ENCODE measurements at regions not wholly inside any gene's neighbourhood (a gene's known extent, or its start where the extent isn't known, plus 50 kb on each side); places are given as distances from the start of the nearest gene placed in this dataset.
"Not testable (repeated sequence)": the region's sequence is repeated elsewhere in the genome, so short reads cannot be mapped to it uniquely, and the experiment has no call there.

- peaks cover 0 to 12% (median 0%) of the 10 kb centered on the region in 11 donors for H3K9me3 ChIP-seq
- no peak overlapping the region for H3K4me3 ChIP-seq
- ATAC-seq (no peak), DNase-seq (no peak)
- no peaks in the 10 kb centered on the region for H3K36me3 ChIP-seq
- no peaks in the 10 kb centered on the region for H3K27me3 ChIP-seq
- WGBS, 2 donors = 83 to 88% methylated on average over 4 of the region's 4 CpGs
- no peak overlapping the region for H3K27ac ChIP-seq
- TF ChIP-seq CTCF (IDR thresholded peaks at IDR 0.05) = no peak
- intact Hi-C loops (cut with DNase I) = no loop called here
- no peaks in the 10 kb centered on the region for H3K4me1 ChIP-seq
Observed at GRCh38 chr2:117379928-117380327, 434.6 kb upstream of the DDX18 start.

GRCh38 chr2:117383997-117384396 lies 430.5 kb upstream of the DDX18 start:
- DNase-seq; H3K36me3 ChIP-seq; H3K27ac ChIP-seq; ATAC-seq; intact Hi-C loops (cut with DNase I); H3K27me3 ChIP-seq; H3K4me3 ChIP-seq; H3K4me1 ChIP-seq: not testable (repeated sequence)
- peaks cover 0 to 21% (median 3%) of the 10 kb centered on the region in 11 donors for H3K9me3 ChIP-seq
- WGBS, 2 donors = 95% methylated on average over 12 of the region's 12 CpGs

- H3K4me3 ChIP-seq = no peak overlapping the region
Observed at GRCh38 chr2:117396161-117396560, 418.3 kb upstream of the DDX18 start.

GRCh38 chr2:117401582-117401981 lies 412.9 kb upstream of the DDX18 start:
- no peaks in the 10 kb centered on the region for H3K27me3 ChIP-seq
- TF ChIP-seq CTCF (IDR thresholded peaks at IDR 0.05) = no peak
- H3K9me3 ChIP-seq = no peaks in the 10 kb centered on the region
- H3K4me1 ChIP-seq = no peaks in the 10 kb centered on the region
- intact Hi-C loops (cut with DNase I) = no loop called here
- 42 to 56% methylated on average over 1 of the region's 1 CpG for WGBS, 2 donors
- no peak overlapping the region for H3K27ac ChIP-seq
- ATAC-seq (no peak), DNase-seq (no peak)
- no peak overlapping the region for H3K4me3 ChIP-seq
- no peaks in the 10 kb centered on the region for H3K36me3 ChIP-seq

More at GRCh38 chr2:117396161-117396560, 418.3 kb upstream of the DDX18 start:
- H3K36me3 ChIP-seq = no peaks in the 10 kb centered on the region
- H3K9me3 ChIP-seq = no peaks in the 10 kb centered on the region
- no peak overlapping the region for H3K27ac ChIP-seq
- intact Hi-C loops (cut with DNase I) = no loop called here
- no peak for DNase-seq
- H3K27me3 ChIP-seq = no peaks in the 10 kb centered on the region
- TF ChIP-seq CTCF (IDR thresholded peaks at IDR 0.05) = no peak
- H3K4me1 ChIP-seq = no peaks in the 10 kb centered on the region
- no peak for ATAC-seq

GRCh38 chr2:117406443-117406842 lies 408.0 kb upstream of the DDX18 start:
- no peaks in the 10 kb centered on the region for H3K9me3 ChIP-seq
- WGBS, 2 donors = 99 to 100% methylated on average over 1 of the region's 1 CpG
- intact Hi-C loops (cut with DNase I) = no loop called here
- no peak overlapping the region for H3K4me3 ChIP-seq
- no peaks in the 10 kb centered on the region for H3K27me3 ChIP-seq
- no peak for DNase-seq
- no peaks in the 10 kb centered on the region for H3K36me3 ChIP-seq
- no peaks in the 10 kb centered on the region for H3K4me1 ChIP-seq
- ATAC-seq = no peak
- H3K27ac ChIP-seq = no peak overlapping the region
- no peak for TF ChIP-seq CTCF (IDR thresholded peaks at IDR 0.05)

Measured in heart right ventricle (tissue), 16 donors.